ENCODE measurements at regions not wholly inside any gene's neighbourhood (a gene's known extent, or its start where the extent isn't known, plus 50 kb on each side); places are given as distances from the start of the nearest gene placed in this dataset.
A peak's percentile ranks its signal among the peaks of the same experiment; 100 is the strongest.

DNA sequence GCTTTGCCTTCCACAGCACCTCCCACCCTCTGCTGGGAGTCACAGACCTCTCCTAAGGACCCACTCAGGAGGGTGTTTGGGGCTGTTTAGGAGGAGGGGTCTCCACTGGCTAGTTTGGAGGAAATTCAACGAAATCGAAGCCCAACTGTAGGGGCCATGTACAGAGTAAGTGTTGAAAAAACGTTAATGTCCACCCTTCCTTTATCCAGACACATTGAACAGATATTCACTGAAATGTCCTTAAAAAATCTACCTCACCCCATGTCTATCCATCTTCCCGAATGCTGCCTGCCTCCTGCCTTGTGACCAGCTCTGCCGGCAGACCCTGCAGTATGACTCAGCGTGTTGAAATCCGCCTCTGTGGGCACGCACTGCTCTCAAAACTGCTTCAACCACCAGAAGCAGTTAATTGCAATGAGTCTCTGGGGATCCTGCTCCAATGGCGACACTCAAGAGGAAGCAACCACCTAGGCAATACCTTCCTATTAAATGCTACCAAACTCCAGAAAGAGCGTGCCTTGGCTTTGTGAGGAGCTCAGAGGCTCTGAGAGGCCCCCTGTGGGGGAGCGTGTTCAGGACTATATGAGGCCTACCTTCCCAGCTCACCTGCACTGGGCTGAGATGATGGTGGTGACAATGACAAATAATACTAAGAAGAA, 61.4 kb upstream of the RTN4 start:
- Mint-ChIP-seq H3K36me3 (ENCODE audit: low read depth) (no peaks in the 10 kb centered on the region), H3K27me3 (ENCODE audit: insufficient read depth) (peaks cover 2% of the 10 kb centered on the region; the same call in 1 of the 2 replicates), H3K4me1 (ENCODE audit: low read depth) (peaks cover 89% of the 10 kb centered on the region), H3K9me3 (no peaks in the 10 kb centered on the region), H3K4me3 (peak overlapping the region; percentile 15; the same call in 1 of the 2 replicates), H3K27ac (peak overlapping the region; percentile 84)
- DNase-seq = peak; percentile 85
- TF ChIP-seq, protein P1, sequence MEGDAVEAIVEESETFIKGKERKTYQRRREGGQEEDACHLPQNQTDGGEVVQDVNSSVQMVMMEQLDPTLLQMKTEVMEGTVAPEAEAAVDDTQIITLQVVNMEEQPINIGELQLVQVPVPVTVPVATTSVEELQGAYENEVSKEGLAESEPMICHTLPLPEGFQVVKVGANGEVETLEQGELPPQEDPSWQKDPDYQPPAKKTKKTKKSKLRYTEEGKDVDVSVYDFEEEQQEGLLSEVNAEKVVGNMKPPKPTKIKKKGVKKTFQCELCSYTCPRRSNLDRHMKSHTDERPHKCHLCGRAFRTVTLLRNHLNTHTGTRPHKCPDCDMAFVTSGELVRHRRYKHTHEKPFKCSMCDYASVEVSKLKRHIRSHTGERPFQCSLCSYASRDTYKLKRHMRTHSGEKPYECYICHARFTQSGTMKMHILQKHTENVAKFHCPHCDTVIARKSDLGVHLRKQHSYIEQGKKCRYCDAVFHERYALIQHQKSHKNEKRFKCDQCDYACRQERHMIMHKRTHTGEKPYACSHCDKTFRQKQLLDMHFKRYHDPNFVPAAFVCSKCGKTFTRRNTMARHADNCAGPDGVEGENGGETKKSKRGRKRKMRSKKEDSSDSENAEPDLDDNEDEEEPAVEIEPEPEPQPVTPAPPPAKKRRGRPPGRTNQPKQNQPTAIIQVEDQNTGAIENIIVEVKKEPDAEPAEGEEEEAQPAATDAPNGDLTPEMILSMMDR (IDR thresholded peaks at IDR 0.05) = no peak

DNA sequence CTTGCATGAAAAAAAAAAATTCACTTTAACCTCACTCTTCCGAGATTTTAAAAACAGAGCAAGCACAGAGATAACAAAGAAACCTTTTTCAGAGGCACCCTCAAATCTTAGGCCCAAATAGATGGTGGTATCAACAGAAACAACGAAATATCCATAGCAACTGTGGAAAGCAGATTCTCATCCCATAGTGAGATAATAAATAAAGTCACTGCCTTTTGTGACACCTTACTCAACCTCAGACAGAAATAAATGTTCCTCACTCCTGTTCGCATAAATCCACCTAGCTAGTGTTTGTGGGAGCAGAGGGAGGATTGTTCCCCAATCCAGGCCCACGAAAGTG, 60.9 kb upstream of the RTN4 start:
- peak overlapping the region; percentile 15; the same call in 1 of the 2 replicates for H3K4me3 Mint-ChIP-seq
- peaks cover 1% of the 10 kb centered on the region; the same call in 1 of the 2 replicates for H3K27me3 Mint-ChIP-seq (ENCODE audit: insufficient read depth)
- peaks cover 89% of the 10 kb centered on the region for H3K4me1 Mint-ChIP-seq (ENCODE audit: low read depth)
- H3K36me3 Mint-ChIP-seq (ENCODE audit: low read depth) = no peaks in the 10 kb centered on the region
- H3K27ac Mint-ChIP-seq = peak overlapping the region; percentile 84
- no peaks in the 10 kb centered on the region for H3K9me3 Mint-ChIP-seq
- no peak for DNase-seq
- TF ChIP-seq, protein P1 (IDR thresholded peaks at IDR 0.05) = no peak

DNA sequence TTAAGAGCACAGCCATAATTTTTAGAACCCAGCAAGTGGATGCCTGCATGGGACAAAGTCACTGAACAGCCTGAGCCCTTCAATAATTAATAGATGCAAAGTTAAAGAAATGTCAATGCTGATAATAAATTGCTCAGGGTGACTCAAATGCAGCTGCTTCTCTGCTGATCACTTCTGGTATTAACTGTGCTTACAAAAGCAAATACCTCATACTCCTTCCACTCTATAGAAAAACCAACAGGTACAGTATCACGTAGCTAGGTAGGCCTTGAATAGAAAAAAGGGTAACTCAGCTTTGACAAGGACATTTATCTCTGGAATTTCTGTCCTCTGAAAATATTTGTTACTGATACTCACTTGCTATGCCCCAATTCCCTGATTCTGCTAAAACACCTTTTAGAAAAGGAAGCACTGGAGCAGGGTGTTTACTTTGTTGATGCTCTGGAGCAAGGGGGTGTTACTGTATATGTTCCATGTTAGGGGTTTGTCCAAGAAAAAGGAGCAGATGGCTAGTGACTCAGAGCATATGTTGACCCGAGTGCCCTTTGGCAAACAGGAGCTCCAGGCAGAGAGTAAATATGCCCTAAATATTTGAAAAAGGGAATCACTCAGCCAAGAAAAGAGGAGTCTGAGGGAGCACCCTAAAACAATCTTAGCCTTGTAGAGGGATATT, 59.1 kb upstream of the RTN4 start:
- Mint-ChIP-seq H3K27me3 (ENCODE audit: insufficient read depth) (peaks cover 1% of the 10 kb centered on the region; the same call in 1 of the 2 replicates), H3K9me3 (no peaks in the 10 kb centered on the region)

DNA sequence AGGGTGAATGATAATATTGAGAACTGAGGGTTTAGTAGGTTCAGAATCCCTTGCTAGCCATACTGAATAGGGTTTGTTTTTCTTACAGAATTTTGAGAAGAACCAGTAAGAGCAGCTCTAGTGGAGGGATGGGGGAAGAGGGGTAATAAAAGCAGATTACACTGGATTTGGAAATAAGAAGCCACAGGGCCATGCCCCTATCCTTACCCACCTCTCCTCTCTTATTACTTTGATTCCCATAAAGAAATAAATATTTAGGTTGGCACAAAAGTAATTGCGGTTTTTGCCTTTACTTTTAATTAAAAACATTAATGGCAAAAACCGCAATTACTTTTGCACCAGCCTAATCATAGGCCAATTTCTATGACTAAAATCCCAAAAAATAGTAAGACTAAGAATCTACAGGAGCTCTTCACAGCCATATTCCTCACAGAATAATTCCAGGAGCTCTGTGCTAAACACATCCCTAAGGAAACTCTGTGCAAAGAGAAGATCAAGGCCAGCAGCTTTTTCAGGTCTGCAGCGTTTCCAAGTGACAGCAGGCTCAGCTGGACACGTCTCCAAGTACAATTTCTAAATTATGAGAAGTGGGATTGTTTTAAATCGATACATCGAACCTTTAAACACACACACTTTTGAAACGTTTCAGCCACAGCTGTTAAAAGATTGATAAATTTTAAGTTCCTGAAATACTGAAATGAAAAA, 58.4 kb upstream of the RTN4 start:
- no peaks in the 10 kb centered on the region for H3K36me3 Mint-ChIP-seq (ENCODE audit: low read depth)
- H3K9me3 Mint-ChIP-seq = no peaks in the 10 kb centered on the region
- H3K27ac Mint-ChIP-seq = no peak overlapping the region
- H3K27me3 Mint-ChIP-seq (ENCODE audit: insufficient read depth) = peaks cover 1% of the 10 kb centered on the region; the same call in 1 of the 2 replicates
- H3K4me1 Mint-ChIP-seq (ENCODE audit: low read depth) = peaks cover 81% of the 10 kb centered on the region
- H3K4me3 Mint-ChIP-seq = no peak overlapping the region
- no peak for DNase-seq
- TF ChIP-seq, protein P1 (IDR thresholded peaks at IDR 0.05) = no peak

More for the DNA sequence above, 59.1 kb upstream of the RTN4 start:
- no peaks in the 10 kb centered on the region for H3K36me3 Mint-ChIP-seq (ENCODE audit: low read depth)
- H3K4me3 Mint-ChIP-seq = peak overlapping the region; percentile 65
- peaks cover 87% of the 10 kb centered on the region for H3K4me1 Mint-ChIP-seq (ENCODE audit: low read depth)
- peak overlapping the region; percentile 69 for H3K27ac Mint-ChIP-seq
- TF ChIP-seq, protein P1 (IDR thresholded peaks at IDR 0.05) = no peak
- DNase-seq = peak; percentile 32

DNA sequence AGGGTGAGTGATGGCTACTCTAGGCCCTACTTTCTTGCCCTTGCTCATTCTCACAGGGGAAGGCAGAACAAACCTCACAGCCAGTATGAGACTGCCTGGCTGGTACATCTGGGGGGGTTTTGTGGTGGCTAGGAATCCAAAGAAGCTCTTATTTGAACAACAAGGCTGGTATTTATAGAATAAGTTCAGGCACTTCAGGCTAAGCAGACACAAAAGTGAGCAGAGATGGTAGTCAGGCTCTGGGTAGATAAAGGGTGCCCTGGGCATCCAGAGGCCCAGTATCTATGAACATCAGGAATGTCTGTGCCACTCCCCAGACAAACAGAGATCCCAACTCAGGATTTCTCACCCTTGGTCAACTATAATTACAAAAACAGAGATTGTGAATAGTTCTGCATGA, 57.2 kb upstream of the RTN4 start:
- DNase-seq = peak; percentile 42
- H3K4me3 Mint-ChIP-seq = peak overlapping the region; percentile 2; the same call in 1 of the 2 replicates
- peak overlapping the region; percentile 81 for H3K27ac Mint-ChIP-seq
- H3K27me3 Mint-ChIP-seq (ENCODE audit: insufficient read depth) = no peaks in the 10 kb centered on the region
- H3K4me1 Mint-ChIP-seq (ENCODE audit: low read depth) = peaks cover 70% of the 10 kb centered on the region
- TF ChIP-seq, protein P1 (IDR thresholded peaks at IDR 0.05) = no peak
- no peaks in the 10 kb centered on the region for H3K36me3 Mint-ChIP-seq (ENCODE audit: low read depth)
- no peaks in the 10 kb centered on the region for H3K9me3 Mint-ChIP-seq

Data from HFFc6 (cell line).